Fibroblast of skin of abdomen (primary cell): ENCODE measurements at regions not wholly inside any gene's neighbourhood (a gene's known extent, or its start where the extent isn't known, plus 50 kb on each side); places are given as distances from the start of the nearest gene placed in this dataset.

Source experiments
- DNase-seq: peaks from one replicate; pipeline ENCODE4 v3.0.0-alpha.2; 2013

DNA sequence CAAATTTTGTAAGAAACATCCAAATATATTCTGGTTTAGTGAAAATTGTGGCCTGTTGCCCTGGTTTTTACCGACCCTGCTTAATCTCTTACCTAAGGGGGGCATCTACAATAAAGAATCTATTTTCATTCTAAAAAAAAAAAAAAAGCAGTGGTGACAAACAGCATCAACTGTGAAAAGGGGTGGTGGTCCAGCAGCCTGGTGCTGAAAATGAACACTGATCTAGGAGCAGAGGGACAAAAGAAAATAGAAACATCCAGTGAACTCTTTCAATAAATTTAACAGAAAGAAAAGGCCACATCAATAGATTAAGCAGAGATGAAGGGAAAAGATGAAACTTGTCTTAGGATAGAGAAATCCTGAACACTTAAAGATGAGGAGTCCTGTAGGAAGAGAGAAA is 348.7 kb upstream of the GRAMD2B start:
- no peak for DNase-seq

DNA sequence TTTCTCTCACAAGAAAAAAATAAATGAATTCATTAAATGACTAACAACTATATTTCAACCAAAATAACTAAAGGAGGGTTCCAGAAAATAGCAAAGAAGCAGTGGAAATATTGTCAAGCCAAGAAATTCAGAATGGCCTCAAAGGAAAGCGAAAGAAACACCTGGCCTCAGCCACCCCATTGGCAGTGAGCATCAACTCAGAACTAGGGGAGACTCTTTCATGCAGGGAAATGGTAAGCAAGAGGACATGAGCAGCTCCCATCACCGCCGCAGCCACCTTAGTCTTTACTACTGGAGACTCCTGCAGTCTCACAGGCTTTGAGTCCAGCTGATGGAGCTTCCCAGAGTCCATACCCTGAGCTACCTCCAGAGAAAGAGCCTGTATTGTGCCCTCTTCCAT is 343.9 kb upstream of the GRAMD2B start:
- DNase-seq = no peak

DNA sequence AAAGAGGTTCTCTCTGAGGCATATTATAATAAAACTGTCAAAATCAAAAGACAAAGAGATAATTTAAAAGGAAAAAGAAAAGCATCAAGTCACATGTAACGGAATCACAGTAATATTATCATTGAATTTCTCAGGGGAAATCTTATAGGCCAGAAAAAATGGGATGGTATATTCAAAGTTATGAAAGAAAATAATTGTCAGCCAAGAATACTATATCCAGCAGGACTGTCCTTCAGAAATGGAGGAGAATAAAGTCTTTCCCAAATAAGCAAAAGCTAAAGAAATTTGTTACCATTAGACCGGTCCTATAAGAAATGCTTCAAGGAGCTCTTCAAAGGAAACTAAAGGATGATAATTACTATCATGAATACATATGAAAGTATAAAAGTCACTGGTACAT is 342.0 kb upstream of the GRAMD2B start:
- no peak for DNase-seq

DNA sequence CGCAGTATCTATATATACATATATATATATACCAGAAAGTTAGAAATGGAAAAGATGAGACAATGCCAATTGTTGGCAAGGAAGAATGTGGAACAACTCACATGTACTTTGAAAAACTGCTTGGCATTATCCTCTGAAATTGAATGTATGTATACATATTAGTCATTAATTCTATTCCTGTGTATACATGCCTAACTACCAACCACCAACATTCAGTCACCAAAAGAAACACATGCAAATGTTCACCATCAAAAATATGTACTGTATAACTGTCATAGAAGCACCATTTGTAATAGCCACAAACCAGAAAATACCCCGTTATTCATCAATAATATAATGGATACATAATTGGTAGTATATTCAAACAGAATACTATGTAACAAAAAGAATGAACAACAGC is 330.2 kb upstream of the GRAMD2B start:
- DNase-seq = no peak

DNA sequence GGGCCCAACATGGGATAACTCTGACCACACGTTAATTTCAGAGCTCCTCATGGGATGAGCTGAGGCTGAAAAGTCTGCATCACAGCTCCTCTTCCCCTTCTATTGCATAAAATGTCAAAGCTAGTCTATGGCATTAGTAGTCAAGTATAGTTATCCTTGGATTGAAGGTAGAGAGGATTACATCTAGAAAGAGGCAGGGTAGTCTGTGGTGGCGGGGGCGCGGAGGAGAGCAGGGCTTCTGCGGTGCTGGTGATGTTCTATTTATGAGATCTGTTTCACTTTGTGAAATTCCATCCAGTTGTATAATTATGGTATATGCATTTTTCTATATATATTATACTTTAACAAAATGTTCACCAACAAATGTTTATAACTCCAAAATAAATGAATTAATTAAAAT is 329.5 kb upstream of the GRAMD2B start:
- no peak for DNase-seq

DNA sequence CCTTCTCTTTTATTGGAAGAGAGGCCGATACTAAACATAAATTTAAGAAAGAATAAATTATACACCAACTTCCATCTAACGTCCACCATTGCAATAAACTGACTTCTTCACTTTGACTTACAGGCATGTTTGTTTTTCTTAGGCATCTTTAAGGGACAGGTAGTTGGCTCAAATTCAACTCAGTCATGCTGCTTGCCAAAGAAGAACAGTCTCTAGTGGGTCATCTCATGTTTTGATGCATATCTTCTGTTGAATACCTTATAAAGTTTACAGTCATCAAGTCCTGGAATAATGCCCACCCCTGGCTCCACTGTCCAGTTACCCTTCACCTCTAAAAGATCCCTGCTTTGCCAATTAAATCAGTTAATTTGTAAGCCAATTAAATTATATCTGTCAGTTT is 328.2 kb upstream of the GRAMD2B start:
- DNase-seq = no peak

DNA sequence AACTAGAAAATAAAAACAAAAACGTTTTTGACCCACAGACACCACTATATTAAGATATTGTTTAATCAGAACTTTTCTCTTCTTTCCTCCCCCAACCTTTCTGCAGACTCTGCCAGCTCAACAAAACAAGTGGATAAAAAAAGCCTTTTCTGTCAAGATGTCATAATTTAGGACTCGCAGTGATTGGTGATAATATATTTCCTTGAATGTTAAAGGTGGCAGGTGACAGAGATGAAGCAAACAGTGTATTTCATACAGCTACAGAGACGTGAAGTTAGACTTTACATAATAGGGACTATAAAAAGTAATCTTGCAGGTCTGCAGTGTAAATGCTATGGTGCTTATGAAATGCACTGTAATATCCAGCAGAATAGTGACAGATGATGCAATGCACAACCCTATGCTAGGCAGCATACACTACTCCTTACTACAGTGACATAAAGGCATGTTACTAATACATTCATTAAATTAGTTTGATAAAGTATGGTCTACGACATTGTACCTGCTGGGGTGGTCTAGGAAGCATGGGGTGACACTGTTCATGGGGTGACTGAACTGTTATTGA is 326.7 kb upstream of the GRAMD2B start:
- DNase-seq = no peak

DNA sequence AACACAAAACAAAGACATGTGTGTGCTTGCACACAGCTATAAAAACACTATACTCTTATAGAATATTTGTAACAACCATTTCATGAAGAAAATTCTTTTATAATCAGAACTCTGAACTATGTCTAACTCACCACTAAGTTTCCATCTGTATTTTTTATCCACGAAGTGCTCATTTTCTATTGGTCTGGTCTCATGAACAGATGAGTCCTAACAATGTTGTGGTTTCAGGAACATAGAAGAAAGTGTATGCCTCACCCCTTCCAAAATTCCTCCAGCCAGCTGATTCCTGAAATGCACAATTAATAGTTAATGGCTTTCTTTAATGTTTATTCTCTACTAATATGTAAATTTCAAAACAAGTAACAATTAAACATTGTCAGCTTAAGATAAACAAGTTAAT is 325.3 kb upstream of the GRAMD2B start:
- peak; percentile 46 for DNase-seq

DNA sequence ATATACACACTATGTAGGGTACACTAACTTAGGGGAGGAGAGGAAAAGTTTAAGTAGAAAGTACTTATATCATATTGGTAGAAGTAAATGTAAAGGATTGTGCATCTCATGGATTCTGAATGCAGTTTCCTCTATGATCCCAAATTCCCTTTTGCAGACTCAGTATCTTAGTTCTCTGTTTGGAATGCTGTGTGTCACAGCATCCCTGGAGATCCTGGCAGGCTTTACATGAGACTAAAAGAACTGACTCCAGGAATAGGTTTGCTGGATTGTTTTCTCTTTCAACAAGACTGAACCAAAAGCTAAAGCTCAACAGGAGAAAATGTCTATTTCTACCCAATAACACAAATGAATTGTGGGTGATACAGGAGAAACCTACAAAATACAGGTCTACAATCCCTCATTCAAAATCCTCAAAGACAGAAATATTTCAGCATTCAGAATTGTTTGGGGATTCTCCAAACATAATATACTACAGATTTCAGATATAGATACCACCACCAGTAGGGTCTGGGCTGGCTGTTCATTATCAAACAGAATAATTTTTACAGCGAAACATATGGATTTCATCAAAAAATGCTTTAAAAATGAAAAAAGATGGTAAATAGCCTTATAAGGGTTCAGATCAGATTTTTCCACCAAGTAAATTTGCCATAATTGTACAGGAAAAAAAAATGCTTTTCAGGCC is 324.7 kb upstream of the GRAMD2B start:
- DNase-seq = peak; percentile 83

DNA sequence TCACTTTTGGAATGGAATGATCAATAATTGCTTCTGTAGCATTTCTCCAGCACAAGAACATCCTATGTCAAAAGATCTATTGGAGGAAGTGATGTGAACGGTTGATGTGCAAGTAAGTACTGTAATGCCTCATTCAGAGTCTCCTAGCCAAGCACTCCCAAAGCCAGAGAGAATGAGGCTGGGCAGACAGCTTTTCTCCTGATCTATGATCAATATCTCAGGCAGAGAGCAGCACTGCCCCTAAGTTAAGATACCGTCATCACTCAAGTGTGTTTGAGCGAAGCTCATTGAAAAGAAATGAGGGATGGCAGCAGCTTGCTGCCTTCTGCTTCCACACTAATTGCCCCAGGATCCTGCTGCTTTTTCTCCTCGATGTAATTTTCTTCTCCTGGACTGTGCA is 324.1 kb upstream of the GRAMD2B start:
- DNase-seq = no peak

DNA sequence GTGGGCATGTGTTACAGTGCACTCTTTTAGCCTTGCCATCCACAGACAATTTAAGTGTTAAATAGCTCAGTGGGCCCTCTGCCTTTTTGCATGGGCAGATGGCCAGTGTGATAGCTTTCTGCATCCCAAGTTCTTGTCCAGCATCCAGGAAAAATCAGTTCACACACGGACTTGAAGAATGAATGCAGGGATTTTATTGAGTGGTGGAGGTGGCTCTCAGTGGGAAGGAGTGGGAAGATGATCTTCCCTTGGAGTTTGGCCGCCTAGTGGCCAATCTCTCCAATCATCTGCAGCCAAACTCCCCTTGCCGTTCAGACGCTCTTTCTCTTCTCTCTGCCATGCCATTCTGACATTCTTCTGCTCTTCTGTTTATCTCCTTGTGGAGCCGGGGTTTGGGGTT is 322.4 kb upstream of the GRAMD2B start:
- DNase-seq = no peak

DNA sequence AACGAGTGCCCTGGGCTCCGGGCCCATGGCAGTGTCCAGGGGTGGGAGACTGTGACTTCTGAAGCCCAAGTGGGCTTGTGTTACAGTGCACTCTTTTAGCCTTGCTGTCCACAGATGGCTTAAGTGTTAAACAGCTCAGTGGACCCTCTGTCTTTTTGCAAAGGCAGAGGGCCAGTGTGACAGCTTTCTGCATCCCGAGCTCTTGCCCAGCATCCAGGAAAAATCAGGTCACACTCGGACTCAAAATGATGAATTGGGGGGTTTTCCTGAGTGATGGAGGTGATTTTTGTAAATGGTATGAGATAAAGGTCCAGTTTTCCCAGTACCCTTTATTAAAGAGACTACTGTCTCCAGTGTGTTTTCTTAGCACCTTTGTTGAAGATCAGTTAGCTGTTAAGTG is 321.3 kb upstream of the GRAMD2B start:
- DNase-seq = no peak

DNA sequence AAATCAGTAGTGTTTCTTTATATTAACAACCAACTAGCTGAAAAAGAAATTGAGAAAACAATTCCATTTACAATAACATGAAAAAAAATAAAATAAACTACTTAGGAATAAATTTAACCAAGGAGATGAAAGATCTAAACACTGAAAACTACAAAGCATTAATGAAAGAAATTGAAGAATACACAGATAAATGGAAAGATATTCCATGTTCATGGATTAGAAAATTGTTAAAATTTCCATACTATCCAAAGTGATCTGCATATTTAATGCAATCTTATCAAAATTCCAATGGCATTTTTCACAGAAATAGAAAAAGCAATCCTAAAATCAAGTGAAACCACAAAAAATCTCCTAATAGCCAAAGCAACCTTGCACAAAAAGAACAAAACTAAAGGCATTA is 320.2 kb upstream of the GRAMD2B start:
- DNase-seq = no peak

DNA sequence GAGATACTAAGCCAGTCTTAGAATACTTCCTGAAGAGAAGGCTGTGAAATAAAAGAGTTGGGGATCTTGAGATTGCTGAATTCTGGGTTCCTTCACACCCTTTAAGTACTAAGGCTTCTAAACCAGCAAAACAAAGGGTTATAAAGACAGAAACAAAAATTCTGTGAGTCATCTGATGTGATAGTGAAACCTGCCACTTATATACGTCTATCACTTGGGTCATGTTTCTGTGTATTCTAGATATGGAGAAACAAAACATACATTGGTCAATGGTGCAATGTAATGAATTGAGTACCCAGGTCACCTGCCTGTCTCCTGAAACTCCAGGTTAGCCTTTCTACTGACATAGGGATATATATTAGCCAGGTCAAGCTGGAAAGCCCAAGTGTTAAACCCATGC is 319.3 kb upstream of the GRAMD2B start:
- no peak for DNase-seq

DNA sequence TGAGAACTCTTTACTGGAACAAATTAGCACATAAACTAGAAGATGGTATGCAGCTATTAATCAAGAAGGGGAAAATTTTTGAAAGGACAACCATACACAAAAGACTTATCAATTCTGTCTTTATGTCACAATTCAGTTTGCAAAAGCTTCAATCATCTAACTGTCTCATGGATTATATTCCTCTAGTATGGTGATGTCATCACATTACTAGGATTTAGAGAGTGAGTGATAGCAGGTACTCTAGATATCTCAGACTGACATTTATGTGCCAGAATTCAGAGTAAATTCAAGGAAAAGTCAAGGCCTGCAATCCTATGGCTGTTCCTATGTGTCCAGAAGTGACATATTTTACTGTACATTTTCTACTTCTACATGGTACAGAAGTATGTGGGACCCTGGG is 318.9 kb upstream of the GRAMD2B start:
- DNase-seq = no peak

DNA sequence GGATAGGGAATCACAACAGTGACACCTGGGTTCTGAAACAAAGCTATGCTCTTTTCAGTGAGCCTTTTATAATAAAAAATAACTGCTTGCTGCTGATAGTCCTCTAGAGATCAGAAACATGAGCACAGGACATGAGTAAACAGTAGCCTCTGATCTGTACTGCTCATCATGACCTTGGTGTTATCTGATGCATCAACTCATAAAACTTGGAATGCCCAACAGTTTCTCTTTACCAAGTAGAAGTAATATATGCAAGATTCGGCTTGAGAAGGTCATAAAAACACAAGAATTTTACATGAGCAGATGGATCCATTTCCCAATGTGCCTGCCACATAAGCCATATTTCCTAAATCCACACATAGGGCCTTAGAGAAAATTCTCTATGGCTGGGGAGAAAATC is 318.3 kb upstream of the GRAMD2B start:
- DNase-seq = no peak

DNA sequence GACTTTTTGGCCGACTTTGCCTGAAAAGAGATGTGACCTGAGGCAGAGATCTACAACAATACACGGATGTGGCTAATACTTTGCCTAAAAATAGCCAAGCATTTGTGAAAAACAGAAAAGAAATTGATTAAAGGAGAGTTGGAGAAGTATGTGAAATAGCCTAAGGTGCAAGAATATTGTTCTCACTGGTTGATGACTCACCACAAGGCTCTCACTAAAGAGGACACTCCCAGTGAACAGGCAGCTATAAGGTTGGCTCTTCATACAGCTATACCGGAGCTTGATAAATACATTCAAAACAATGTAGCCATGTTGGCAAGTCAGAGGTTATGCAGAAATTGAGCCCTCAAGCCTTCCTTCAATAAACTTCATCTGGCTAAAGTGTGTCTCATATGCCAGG is 317.2 kb upstream of the GRAMD2B start:
- DNase-seq = no peak

DNA sequence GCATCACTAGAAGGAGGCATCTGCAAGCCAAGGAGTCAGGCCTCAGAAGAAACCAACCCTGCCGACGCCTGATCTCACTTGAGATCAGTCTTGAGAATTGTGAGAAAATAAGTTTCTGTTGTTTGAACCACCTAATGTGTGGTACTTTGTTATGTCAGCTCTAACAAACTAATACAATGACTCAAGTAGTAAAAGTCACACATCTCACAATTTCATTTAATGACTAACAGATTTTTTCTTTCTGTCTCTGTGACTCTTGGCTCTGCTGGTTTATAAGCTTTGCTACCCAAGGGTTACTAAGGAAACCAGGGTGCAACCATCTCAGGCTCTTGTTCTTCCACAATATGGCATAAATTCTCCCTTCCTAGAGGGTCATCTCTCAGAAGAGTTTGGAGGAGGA is 315.8 kb upstream of the GRAMD2B start:
- no peak for DNase-seq

DNA sequence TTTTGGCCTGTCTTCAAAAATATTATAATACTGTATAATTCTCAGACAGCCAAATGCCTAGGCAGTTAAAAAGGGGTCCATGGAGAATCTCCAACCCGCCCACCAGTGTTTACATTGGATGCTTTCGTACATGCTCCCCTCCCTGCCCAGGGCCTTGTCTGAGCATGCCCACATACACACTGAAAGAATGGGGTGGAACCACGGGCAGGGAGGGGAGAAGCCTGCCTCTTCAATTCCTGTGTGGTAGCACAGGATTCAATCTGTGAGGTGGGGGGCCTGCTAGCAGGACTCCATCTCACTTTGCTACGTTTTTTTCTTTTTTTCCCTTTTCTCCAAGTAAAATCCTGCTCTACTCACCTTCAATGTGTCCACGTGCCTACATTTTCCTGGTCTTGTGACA is 314.7 kb upstream of the GRAMD2B start:
- DNase-seq = no peak

DNA sequence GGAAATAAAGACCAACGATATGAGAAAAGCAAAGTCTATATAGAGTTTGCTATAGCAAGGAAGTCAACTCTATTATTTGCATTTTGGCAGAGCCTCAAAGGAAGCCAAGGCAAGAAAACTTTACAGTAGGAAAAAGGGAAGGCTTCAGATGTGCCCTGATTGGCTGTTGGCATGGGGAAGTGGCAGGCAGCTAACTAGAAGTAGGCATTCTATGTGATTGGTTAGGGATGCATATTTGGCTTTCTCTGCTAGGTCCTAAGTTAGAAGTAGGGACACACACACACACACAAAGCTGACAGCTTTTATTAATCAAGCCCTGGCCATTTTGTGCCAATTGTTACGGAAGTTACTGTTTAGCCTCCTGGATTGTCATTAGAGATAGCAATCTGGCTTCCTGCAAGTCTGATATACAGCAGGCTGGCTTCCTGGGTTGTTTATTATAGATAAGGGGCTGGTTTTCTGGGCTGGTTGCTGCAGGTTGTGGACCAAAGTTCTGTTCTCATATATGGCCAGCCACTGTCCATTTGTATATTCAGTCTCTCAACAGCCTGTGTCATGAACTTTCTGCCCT is 308.1 kb upstream of the GRAMD2B start:
- DNase-seq = no peak

DNA sequence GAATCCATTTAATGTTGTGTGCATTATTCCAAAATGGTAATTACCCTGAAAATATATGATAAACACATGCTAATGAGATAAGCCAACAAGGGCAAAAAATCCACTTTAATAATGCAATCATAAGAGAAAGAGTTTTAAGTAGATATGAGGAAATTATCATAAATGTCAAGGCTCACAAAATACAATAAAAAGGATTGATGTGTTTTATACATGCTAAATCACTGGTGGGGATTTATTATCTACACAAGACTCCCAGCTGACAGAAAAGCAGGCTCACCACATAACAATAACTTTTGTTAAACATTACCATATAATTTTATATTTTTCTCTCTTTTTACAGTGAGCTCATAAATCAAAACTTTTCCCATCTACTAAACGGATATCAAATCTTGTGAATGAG is 306.2 kb upstream of the GRAMD2B start:
- DNase-seq = no peak

DNA sequence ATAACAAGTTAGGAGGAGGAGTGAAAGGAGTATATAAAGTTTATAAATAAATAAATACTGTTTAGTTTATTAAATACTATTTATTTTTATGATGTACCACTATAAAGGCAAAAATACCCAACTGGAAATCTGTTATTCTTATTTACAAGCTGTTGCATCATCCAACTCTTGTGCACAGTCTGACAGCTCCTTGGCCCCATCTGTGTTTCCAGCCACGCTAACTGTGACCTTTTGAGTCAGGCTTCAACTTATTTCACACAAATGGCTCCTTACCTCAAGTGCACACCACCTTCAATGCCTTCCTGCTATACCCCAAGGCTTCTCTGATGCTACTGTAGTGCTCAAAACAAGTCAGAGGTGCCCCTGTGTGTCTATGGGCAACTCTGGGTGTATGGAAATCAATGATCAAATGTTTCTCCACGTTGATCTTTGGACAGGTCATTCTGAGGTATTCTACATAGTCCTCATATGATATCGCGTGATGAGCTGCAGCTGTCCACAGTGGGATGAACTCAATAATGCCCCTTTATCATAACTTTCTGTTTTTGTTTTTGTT is 303.2 kb upstream of the GRAMD2B start:
- DNase-seq = peak; percentile 36

DNA sequence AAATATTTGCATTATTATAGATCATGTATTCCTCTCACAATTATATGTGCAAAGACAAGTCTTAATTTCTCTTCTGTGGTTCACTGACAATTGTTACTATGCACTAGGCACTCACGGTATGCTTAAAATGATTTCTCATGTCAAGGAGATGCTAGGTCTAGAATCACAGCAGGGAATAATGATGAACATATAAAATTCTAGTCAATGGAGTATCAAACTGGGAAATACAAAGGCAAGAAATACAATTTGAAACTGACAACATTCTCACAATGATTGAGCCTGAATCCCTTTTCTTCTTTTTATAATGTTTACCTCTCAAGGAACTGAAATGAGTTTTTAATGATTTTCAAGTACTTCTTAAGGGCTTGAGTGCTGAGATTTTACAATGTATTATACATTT is 302.3 kb upstream of the GRAMD2B start:
- no peak for DNase-seq

DNA sequence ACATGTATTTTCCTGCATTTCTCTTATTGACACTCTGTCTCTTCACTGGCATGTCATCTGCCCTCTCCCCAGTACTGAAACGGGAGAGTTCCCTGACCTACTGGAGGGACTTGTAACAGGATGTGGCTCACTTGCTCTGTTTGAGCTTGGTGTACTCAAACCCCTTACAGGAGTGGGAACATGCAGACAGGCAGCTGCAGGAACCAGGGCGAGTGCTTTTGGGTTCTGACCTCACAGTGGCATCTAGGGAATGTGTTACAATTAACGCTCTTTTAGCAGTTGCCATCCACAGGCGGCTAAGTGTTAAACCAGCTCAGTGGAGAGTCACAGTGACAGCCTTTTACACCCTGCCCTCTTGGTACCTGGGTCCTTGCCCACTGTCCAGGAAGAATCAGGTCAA is 300.3 kb upstream of the GRAMD2B start:
- DNase-seq = no peak
